Liver (tissue), 3 donors: ENCODE measurements at regions not wholly inside any gene's neighbourhood (a gene's known extent, or its start where the extent isn't known, plus 50 kb on each side); places are given as distances from the start of the nearest gene placed in this dataset.

Source experiments
- NR2F2 ChIP-seq: IDR thresholded peaks from 2 replicates; pipeline ENCODE4 v1.6.1; 2016; ENCODE audit warnings: antibody characterized with exemption
- YY1 ChIP-seq: IDR thresholded peaks from 2 replicates; pipeline ENCODE4 v1.6.1; 2016; ENCODE audit warnings: antibody characterized with exemption, mild to moderate bottlenecking
- TF ChIP-seq, protein P1 (sequence below): fragments of 150-350 bp; IDR thresholded peaks from 2 replicates; pipeline ENCODE4 v1.5.1; 2017; ENCODE audit warnings: improper control_type of control experiment, low read depth, low read length; ENCODE audit not compliant: missing input control
- donor health status: healthy.
- donor health status: healthy.

DNA sequence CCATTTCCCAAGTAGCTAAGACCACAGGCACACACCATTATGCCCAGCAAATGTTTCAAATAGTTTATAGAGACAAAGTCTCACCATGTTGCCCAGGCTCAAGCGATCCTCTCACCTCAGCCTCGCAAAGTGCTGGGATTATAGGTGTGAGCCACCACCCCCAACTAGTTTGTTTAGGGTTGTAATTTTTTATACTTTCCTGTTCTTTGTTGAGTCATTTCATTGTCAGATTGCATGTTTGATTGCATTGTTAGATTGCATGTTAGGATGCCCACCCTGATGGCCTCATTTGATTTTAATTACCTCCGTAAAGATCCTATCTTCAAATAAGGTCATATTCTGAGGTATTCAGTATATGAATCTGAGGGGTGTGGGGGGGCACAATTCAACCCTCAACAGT is 73.3 kb upstream of the SASH1 start:
- TF ChIP-seq YY1 (no peak), NR2F2 (no peak)
- TF ChIP-seq, protein P1, sequence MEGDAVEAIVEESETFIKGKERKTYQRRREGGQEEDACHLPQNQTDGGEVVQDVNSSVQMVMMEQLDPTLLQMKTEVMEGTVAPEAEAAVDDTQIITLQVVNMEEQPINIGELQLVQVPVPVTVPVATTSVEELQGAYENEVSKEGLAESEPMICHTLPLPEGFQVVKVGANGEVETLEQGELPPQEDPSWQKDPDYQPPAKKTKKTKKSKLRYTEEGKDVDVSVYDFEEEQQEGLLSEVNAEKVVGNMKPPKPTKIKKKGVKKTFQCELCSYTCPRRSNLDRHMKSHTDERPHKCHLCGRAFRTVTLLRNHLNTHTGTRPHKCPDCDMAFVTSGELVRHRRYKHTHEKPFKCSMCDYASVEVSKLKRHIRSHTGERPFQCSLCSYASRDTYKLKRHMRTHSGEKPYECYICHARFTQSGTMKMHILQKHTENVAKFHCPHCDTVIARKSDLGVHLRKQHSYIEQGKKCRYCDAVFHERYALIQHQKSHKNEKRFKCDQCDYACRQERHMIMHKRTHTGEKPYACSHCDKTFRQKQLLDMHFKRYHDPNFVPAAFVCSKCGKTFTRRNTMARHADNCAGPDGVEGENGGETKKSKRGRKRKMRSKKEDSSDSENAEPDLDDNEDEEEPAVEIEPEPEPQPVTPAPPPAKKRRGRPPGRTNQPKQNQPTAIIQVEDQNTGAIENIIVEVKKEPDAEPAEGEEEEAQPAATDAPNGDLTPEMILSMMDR = no peak
